GM12878 (cell line): ENCODE measurements at regions not wholly inside any gene's neighbourhood (a gene's known extent, or its start where the extent isn't known, plus 50 kb on each side); places are given as distances from the start of the nearest gene placed in this dataset.

Experiments used
- ATAC-seq: fragments of 200-7000 bp; cut with Tn5 transposase; 3 replicates; pipeline ENCODE4 v1.9.1; 2020; ENCODE audit warnings: mild to moderate bottlenecking, moderate library complexity
- BruUV-seq: library from RNA; stranded (reverse); fragments of 400-500 nt; replicated peaks from 2 replicates; lab custom pipeline; 2021; lab: Mats Ljungman, UMichigan
- CTCF ChIA-PET: fragments of 300-600 bp; sonication (Branson Sonifier 250); formaldehyde crosslinking; extraction: SDS; loops from one replicate; lab custom pipeline; 2021; ENCODE audit warnings: inconsistent platforms; lab: Yijun Ruan, JAX
- POLR2A ChIA-PET: fragments of 350-600 bp; formaldehyde crosslinking; extraction: SDS; loops from one replicate; lab custom pipeline; 2021; ENCODE audit warnings: inconsistent platforms; lab: Charles Lee
- RAD21 ChIA-PET: fragments of 300-600 bp; sonication (Branson Sonifier 250); formaldehyde crosslinking; loops from one replicate; lab custom pipeline; 2023; ENCODE audit warnings: antibody characterized with exemption; ENCODE audit not compliant: unreplicated experiment; lab: Charles Lee
- SMC1A ChIA-PET: fragments of 300-600 bp; sonication (Branson Sonifier 250); formaldehyde crosslinking; loops from one replicate; lab custom pipeline; 2023; ENCODE audit not compliant: unreplicated experiment, uncharacterized antibody; lab: Charles Lee
- DNase-seq: peaks from one replicate; pipeline ENCODE4 v3.0.0-alpha.2; 2011; ENCODE audit warnings: low read depth, low spot score
- FAIRE-seq: peaks from 3 replicates; lab custom pipeline; 2011; peaks lifted over from hg19 to GRCh38; lab: Jason Lieb, UNC
- H2AFZ ChIP-seq: 2 replicates; pipeline ENCODE4 v1.6.0; 2011; ENCODE audit warnings: low read depth, low read length, control low read depth; ENCODE audit not compliant: control insufficient read depth
- H3K27ac ChIP-seq: 2 replicates; pipeline ENCODE4 v1.5.1; 2011; ENCODE audit warnings: control low read depth; ENCODE audit not compliant: control insufficient read depth, insufficient read depth
- H3K27me3 ChIP-seq, 2 experiments: replicated peaks in 1 of 2; 2 replicates each; pipeline versions ENCODE4 v1.6.0 to v1.6.1; 2011; ENCODE audit warnings: low read length in 1 of 2; ENCODE audit not compliant: control insufficient read depth in 2 of 2, insufficient read depth in 2 of 2
- H3K36me3 ChIP-seq, 2 experiments: 2 replicates each; pipeline ENCODE4 v1.5.1; 2011; ENCODE audit warnings: low read length in 1 of 2; ENCODE audit not compliant: control insufficient read depth in 2 of 2, insufficient read depth in 2 of 2
- H3K4me1 ChIP-seq: 2 replicates; pipeline ENCODE4 v1.6.1; 2011; ENCODE audit warnings: mild to moderate bottlenecking, low read length, moderate library complexity, mixed read lengths; ENCODE audit not compliant: control insufficient read depth, insufficient read depth
- H3K4me2 ChIP-seq: 2 replicates; pipeline ENCODE4 v1.6.0; 2011; ENCODE audit warnings: control low read depth; ENCODE audit not compliant: control insufficient read depth, insufficient read depth
- H3K4me3 ChIP-seq: fragments of 200-600 bp; sonication (generic); 2 replicates; pipeline ENCODE4 v1.5.1; 2016
- H3K79me2 ChIP-seq: 2 replicates; pipeline ENCODE4 v1.6.0; 2011; ENCODE audit warnings: low read length; ENCODE audit not compliant: control insufficient read depth, insufficient read depth
- H3K9ac ChIP-seq: 2 replicates; pipeline ENCODE4 v1.8.0; 2011; ENCODE audit warnings: low read length, control low read depth, mixed read lengths; ENCODE audit not compliant: control insufficient read depth, insufficient read depth
- H3K9me3 ChIP-seq: replicated peaks from 3 replicates; pipeline ENCODE4 v1.5.1; 2011; ENCODE audit warnings: mild to moderate bottlenecking, low read length; ENCODE audit not compliant: control insufficient read depth, insufficient read depth
- H4K20me1 ChIP-seq: 2 replicates; pipeline ENCODE4 v1.6.0; 2011; ENCODE audit not compliant: control insufficient read depth, insufficient read depth
- ASH2L ChIP-seq: fragments of 300-600, 200-600 bp; sonication (generic); IDR thresholded peaks from 2 replicates; pipeline ENCODE4 v1.6.1; 2017; ENCODE audit warnings: low read depth, mild to moderate bottlenecking, borderline replicate concordance
- ATF7 ChIP-seq: fragments of 450-650 bp; IDR thresholded peaks from 2 replicates; pipeline ENCODE4 v1.6.1; 2016; ENCODE audit warnings: low read depth, mild to moderate bottlenecking
- BACH1 ChIP-seq: fragments of 450-650 bp; IDR thresholded peaks from 2 replicates; pipeline ENCODE4 v1.6.1; 2017; ENCODE audit warnings: mild to moderate bottlenecking, borderline replicate concordance
- BCL11A ChIP-seq: IDR thresholded peaks from 2 replicates; pipeline ENCODE4 v1.6.1; 2011; ENCODE audit warnings: low read depth, low read length
- CBX5 ChIP-seq: sonication (generic); IDR thresholded peaks from 2 replicates; pipeline ENCODE4 v1.6.1; 2016; ENCODE audit warnings: low read depth, moderate library complexity, mild to moderate bottlenecking, inconsistent platforms
- EGR1 ChIP-seq, 2 experiments: IDR thresholded peaks; 1 replicate in 1 of 2; 2 replicates in 1 of 2; pipeline ENCODE4 v1.6.1; 2011 to 2012; ENCODE audit warnings: low read depth in 2 of 2, low read length in 2 of 2, borderline replicate concordance in 1 of 2, mild to moderate bottlenecking in 1 of 2, moderate library complexity in 1 of 2
- ESRRA ChIP-seq: IDR thresholded peaks from 2 replicates; pipeline ENCODE4 v1.6.1; 2012; ENCODE audit warnings: mild to moderate bottlenecking, low read length, improper control_type of control experiment
- EZH2 ChIP-seq: IDR thresholded peaks from 2 replicates; pipeline ENCODE4 v1.6.1; 2012; ENCODE audit warnings: low read depth, mild to moderate bottlenecking, control low read depth, inconsistent platforms, low read length, borderline replicate concordance; ENCODE audit not compliant: control insufficient read depth
- KDM1A ChIP-seq: fragments of 200-600 bp; sonication (generic); IDR thresholded peaks from 2 replicates; pipeline ENCODE4 v1.6.1; 2016; ENCODE audit warnings: borderline replicate concordance
- MYC ChIP-seq: IDR thresholded peaks from 2 replicates; pipeline ENCODE4 v1.6.1; 2011; ENCODE audit warnings: mild to moderate bottlenecking, low read length, moderate library complexity, inconsistent platforms; ENCODE audit not compliant: insufficient read depth, insufficient replicate concordance, insufficient read length, severe bottlenecking
- NBN ChIP-seq: fragments of 450-650 bp; IDR thresholded peaks from 2 replicates; pipeline ENCODE4 v1.6.1; 2016
- NFIC ChIP-seq: IDR thresholded peaks from 2 replicates; pipeline ENCODE4 v1.6.1; 2012; ENCODE audit warnings: low read depth, mild to moderate bottlenecking, inconsistent platforms, low read length, moderate library complexity
- NFXL1 ChIP-seq: fragments of 450-650 bp; IDR thresholded peaks from 2 replicates; pipeline ENCODE4 v1.6.1; 2017; ENCODE audit warnings: antibody characterized with exemption, mild to moderate bottlenecking, borderline replicate concordance
- NR2C2 ChIP-seq: IDR thresholded peaks from 2 replicates; pipeline ENCODE4 v1.6.1; 2011; ENCODE audit warnings: borderline replicate concordance, low read depth; ENCODE audit not compliant: control insufficient read depth, insufficient read length
- RAD21 ChIP-seq: IDR thresholded peaks from 2 replicates; pipeline ENCODE4 v1.6.1; 2011; ENCODE audit warnings: mild to moderate bottlenecking, low read depth, low read length, moderate library complexity; ENCODE audit not compliant: insufficient read depth
- SP1 ChIP-seq: IDR thresholded peaks from one replicate; pipeline ENCODE4 v1.6.1; 2011; ENCODE audit warnings: low read depth, low read length
- WGBS: methylation state at CpG from one replicate; pipeline ENCODE4 v1.1.6; 2016; ENCODE audit warnings: low lambda C conversion rate; ENCODE audit not compliant: insufficient replicate concordance, insufficient coverage; ENCODE audit errors: missing lambda C conversion rate; 5-methylcytosine and 5-hydroxymethylcytosine counted together
- in situ Hi-C: fragments of 300-500 bp; cut with MboI; formaldehyde crosslinking; loops from 9 replicates; pipeline ENCODE4 v1.14.3; 2018; ENCODE audit warnings: mixed read lengths
- intact Hi-C: fragments of 100-400 bp; cut with micrococcal nuclease; formaldehyde crosslinking; loops from one replicate; pipeline ENCODE4 v1.14.2; 2022; ENCODE audit not compliant: unreplicated experiment
- TF ChIP-seq, protein P1 (sequence below): IDR thresholded peaks from 2 replicates; pipeline ENCODE4 v1.6.1; 2012; ENCODE audit warnings: low read depth, low read length, improper control_type of control experiment
- TF ChIP-seq, protein P2 (sequence below): fragments of 450-650 bp; IDR thresholded peaks from 2 replicates; pipeline ENCODE4 v1.6.1; 2017; ENCODE audit warnings: borderline replicate concordance
- TF ChIP-seq, protein P3 (sequence below): fragments of 450-650 bp; IDR thresholded peaks from 2 replicates; pipeline ENCODE4 v1.6.1; 2018; ENCODE audit warnings: borderline replicate concordance, mild to moderate bottlenecking; ENCODE audit not compliant: partially characterized antibody

GRCh38 chr11:115919341-115920091, 415.3 kb upstream of the CADM1 start:
- ChIA-PET RAD21 (interaction anchor here (1.0 to 7.7 kb wide), 14 partner anchors 10 to 334 kb away, joined by 3 to 140 read pairs (median 5); no protein-coding TSS in a partner anchor), SMC1A (interaction anchor here (0.7 to 17.2 kb wide), 15 partner anchors 9 to 334 kb away, joined by 3 to 325 read pairs (median 5); no protein-coding TSS in a partner anchor), POLR2A (interaction anchor here (0.6 to 13.8 kb wide), 12 partner anchors 10 to 334 kb away, joined by 3 to 122 read pairs (median 5); no protein-coding TSS in a partner anchor), CTCF (interaction anchor here (0.8 to 6.9 kb wide), 12 partner anchors 11 to 154 kb away, joined by 3 to 61 read pairs (median 4); no protein-coding TSS in a partner anchor)
- TSS peak; percentile 94 for BruUV-seq
- 0% methylated on average over 4 of the region's 4 CpGs for WGBS
- Histone ChIP-seq H3K27ac (peak overlapping the region; percentile 94), H3K36me3 (no peaks in the 10 kb centered on the region), H2AFZ (no peak overlapping the region; the same call in 1 of the 2 replicates), H3K9ac (peak overlapping the region; percentile 65), H3K4me3 (peak overlapping the region; percentile 15; the same call in 1 of the 2 replicates), H3K4me1 (peaks cover 70% of the 10 kb centered on the region), H4K20me1 (no peaks in the 10 kb centered on the region), H3K79me2 (no peaks in the 10 kb centered on the region), H3K27me3 (no peaks in the 10 kb centered on the region), H3K4me2 (peak overlapping the region; percentile 61), H3K9me3 (no peaks in the 10 kb centered on the region)
- FAIRE-seq (peak; percentile 31), DNase-seq (peak; percentile 91), ATAC-seq (peak; percentile 66)
- in situ Hi-C loops, result loop anchor here (10.0 kb wide), 2 partner anchors 585 to 695 kb away; no protein-coding TSS in a partner anchor
- intact Hi-C loops, result loop anchor here (2.0 to 10.0 kb wide), 4 partner anchors 49 to 1895 kb away; partner anchors contain the start of gene CADM1
- no peak for TF ChIP-seq NFIC
- TF ChIP-seq NFXL1, result no peak
- TF ChIP-seq KDM1A, result no peak
- TF ChIP-seq BACH1, result peak; percentile 75; the same call in 1 of the 2 replicates
- TF ChIP-seq EGR1 (IDR thresholded peaks at IDR 0.05; ENCODE audit: borderline replicate concordance in 1 of 2, low read depth in 2 of 2, low read length in 2 of 2), result no peak
- TF ChIP-seq CBX5, result no peak
- TF ChIP-seq, protein P1, sequence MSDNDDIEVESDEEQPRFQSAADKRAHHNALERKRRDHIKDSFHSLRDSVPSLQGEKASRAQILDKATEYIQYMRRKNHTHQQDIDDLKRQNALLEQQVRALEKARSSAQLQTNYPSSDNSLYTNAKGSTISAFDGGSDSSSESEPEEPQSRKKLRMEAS, result peak; percentile 68; the same call in 1 of the 2 replicates
- peak; percentile 12; the same call in 1 of the 2 replicates for TF ChIP-seq RAD21
- peak; percentile 89 for TF ChIP-seq BCL11A
- TF ChIP-seq ASH2L, result no peak
- TF ChIP-seq SP1, result peak; percentile 83
- no peak for TF ChIP-seq MYC
- no peak for TF ChIP-seq ESRRA
- no peak for TF ChIP-seq NR2C2
- TF ChIP-seq, protein P2, sequence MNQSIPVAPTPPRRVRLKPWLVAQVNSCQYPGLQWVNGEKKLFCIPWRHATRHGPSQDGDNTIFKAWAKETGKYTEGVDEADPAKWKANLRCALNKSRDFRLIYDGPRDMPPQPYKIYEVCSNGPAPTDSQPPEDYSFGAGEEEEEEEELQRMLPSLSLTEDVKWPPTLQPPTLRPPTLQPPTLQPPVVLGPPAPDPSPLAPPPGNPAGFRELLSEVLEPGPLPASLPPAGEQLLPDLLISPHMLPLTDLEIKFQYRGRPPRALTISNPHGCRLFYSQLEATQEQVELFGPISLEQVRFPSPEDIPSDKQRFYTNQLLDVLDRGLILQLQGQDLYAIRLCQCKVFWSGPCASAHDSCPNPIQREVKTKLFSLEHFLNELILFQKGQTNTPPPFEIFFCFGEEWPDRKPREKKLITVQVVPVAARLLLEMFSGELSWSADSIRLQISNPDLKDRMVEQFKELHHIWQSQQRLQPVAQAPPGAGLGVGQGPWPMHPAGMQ, result no peak
- TF ChIP-seq NBN, result peak; percentile 80; the same call in 1 of the 2 replicates
- TF ChIP-seq EZH2, result no peak
- TF ChIP-seq ATF7, result peak; percentile 93
- TF ChIP-seq, protein P3, sequence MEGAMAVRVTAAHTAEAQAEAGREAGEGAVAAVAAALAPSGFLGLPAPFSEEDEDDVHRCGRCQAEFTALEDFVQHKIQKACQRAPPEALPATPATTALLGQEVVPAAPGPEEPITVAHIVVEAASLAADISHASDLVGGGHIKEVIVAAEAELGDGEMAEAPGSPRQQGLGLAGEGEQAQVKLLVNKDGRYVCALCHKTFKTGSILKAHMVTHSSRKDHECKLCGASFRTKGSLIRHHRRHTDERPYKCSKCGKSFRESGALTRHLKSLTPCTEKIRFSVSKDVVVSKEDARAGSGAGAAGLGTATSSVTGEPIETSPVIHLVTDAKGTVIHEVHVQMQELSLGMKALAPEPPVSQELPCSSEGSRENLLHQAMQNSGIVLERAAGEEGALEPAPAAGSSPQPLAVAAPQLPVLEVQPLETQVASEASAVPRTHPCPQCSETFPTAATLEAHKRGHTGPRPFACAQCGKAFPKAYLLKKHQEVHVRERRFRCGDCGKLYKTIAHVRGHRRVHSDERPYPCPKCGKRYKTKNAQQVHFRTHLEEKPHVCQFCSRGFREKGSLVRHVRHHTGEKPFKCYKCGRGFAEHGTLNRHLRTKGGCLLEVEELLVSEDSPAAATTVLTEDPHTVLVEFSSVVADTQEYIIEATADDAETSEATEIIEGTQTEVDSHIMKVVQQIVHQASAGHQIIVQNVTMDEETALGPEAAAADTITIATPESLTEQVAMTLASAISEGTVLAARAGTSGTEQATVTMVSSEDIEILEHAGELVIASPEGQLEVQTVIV, result no peak
